ENCODE measurements at regions not wholly inside any gene's neighbourhood (a gene's known extent, or its start where the extent isn't known, plus 50 kb on each side); places are given as distances from the start of the nearest gene placed in this dataset.

- Histone ChIP-seq H3K9me3 (ENCODE audit: control insufficient read depth in 4 of 4, insufficient read depth in 3 of 4, low read length in 3 of 4) (no peaks in the 10 kb centered on the region), H3K27me3 (ENCODE audit: control insufficient read depth in 3 of 3, insufficient read depth in 3 of 3, low read length in 2 of 3) (peaks cover 0 to 4% (median 2%) of the 10 kb centered on the region in 3 donors), H3K36me3 (ENCODE audit: control insufficient read depth in 4 of 4, insufficient read depth in 4 of 4, low read length in 4 of 4) (no peaks in the 10 kb centered on the region), H3K9ac (ENCODE audit: insufficient read depth in 1 of 2, low read length in 2 of 2) (no peak overlapping the region), H3K4me1 (ENCODE audit: control insufficient read depth in 5 of 5, insufficient read depth in 5 of 5, low read length in 5 of 5) (peaks cover 0 to 16% (median 0%) of the 10 kb centered on the region in 5 donors), H3K27ac (ENCODE audit: low read depth in 1 of 2, low read length in 1 of 2) (peak overlapping the region in 1 of 2 donors; percentile 53), H3K4me3 (no peak overlapping the region)
- peak in 2 of 3 donors; percentile 27 to 49 for DNase-seq
- 50 to 69% methylated on average over 9 of the region's 9 CpGs for WGBS, 2 donors
- TF ChIP-seq CTCF (IDR thresholded peaks at IDR 0.05; ENCODE audit: control extremely low read depth, extremely low read depth), result no peak
- ATAC-seq (ENCODE audit: insufficient read depth, low FRiP score), result no peak
Observed at GRCh38 chr10:129258283-129258923, 208.6 kb upstream of the MGMT start.

- Histone ChIP-seq H3K36me3 (ENCODE audit: control insufficient read depth in 4 of 4, insufficient read depth in 4 of 4, low read length in 4 of 4) (no peaks in the 10 kb centered on the region), H3K4me1 (ENCODE audit: control insufficient read depth in 5 of 5, insufficient read depth in 5 of 5, low read length in 5 of 5) (peaks cover 0 to 16% (median 0%) of the 10 kb centered on the region in 5 donors), H3K4me3 (no peak overlapping the region), H3K27ac (ENCODE audit: low read depth in 1 of 2, low read length in 1 of 2) (no peak overlapping the region), H3K9ac (ENCODE audit: insufficient read depth in 1 of 2, low read length in 2 of 2) (no peak overlapping the region), H3K27me3 (ENCODE audit: control insufficient read depth in 3 of 3, insufficient read depth in 3 of 3, low read length in 2 of 3) (peaks cover 0 to 4% (median 2%) of the 10 kb centered on the region in 3 donors), H3K9me3 (ENCODE audit: control insufficient read depth in 4 of 4, insufficient read depth in 3 of 4, low read length in 3 of 4) (no peaks in the 10 kb centered on the region)
- no peak for ATAC-seq (ENCODE audit: insufficient read depth, low FRiP score)
- peak in 1 of 3 donors; percentile 22 for DNase-seq
- WGBS, 2 donors, result 68 to 80% methylated on average over 9 of the region's 9 CpGs
- TF ChIP-seq CTCF (IDR thresholded peaks at IDR 0.05; ENCODE audit: control extremely low read depth, extremely low read depth), result no peak
Observed at GRCh38 chr10:129259128-129259815, 207.8 kb upstream of the MGMT start.

GRCh38 chr10:129272176-129272575 is 194.9 kb upstream of the MGMT start:
- H3K9ac ChIP-seq (ENCODE audit: insufficient read depth in 1 of 2, low read length in 2 of 2), result no peak overlapping the region
- WGBS, 2 donors, result 53 to 74% methylated on average over 8 of the region's 8 CpGs
- ATAC-seq (ENCODE audit: insufficient read depth, low FRiP score) (no peak), DNase-seq (peak; percentile 73 to 86 (median 82))
- H3K9me3 ChIP-seq (ENCODE audit: control insufficient read depth in 4 of 4, insufficient read depth in 3 of 4, low read length in 3 of 4), result peaks cover 0 to 4% (median 0%) of the 10 kb centered on the region in 4 donors
- peaks cover 0 to 2% (median 0%) of the 10 kb centered on the region in 3 donors for H3K27me3 ChIP-seq (ENCODE audit: control insufficient read depth in 3 of 3, insufficient read depth in 3 of 3, low read length in 2 of 3)
- no peak for TF ChIP-seq CTCF (IDR thresholded peaks at IDR 0.05; ENCODE audit: control extremely low read depth, extremely low read depth)
- H3K36me3 ChIP-seq (ENCODE audit: control insufficient read depth in 4 of 4, insufficient read depth in 4 of 4, low read length in 4 of 4), result no peaks in the 10 kb centered on the region
- H3K4me3 ChIP-seq, result no peak overlapping the region
- H3K27ac ChIP-seq (ENCODE audit: low read depth in 1 of 2, low read length in 1 of 2), result no peak overlapping the region
- peaks cover 0 to 29% (median 5%) of the 10 kb centered on the region in 5 donors for H3K4me1 ChIP-seq (ENCODE audit: control insufficient read depth in 5 of 5, insufficient read depth in 5 of 5, low read length in 5 of 5)

Data from lung (tissue), 11 donors.